Cardiac muscle cell (in vitro differentiated cells and primary cell): ENCODE measurements at regions not wholly inside any gene's neighbourhood (a gene's known extent, or its start where the extent isn't known, plus 50 kb on each side); places are given as distances from the start of the nearest gene placed in this dataset.

ENCODE experiments used
- DNase-seq, 2 donors: peaks; one replicate each; pipeline versions ENCODE4 v3.0.0 to v3.0.0-alpha.2; 2010 to 2017; ENCODE audit warnings: low read depth in 1 of 2, low spot score in 1 of 2
- H3K27ac ChIP-seq: fragments of 200-600 bp; sonication (generic); 2 replicates; pipeline ENCODE4 v1.5.1; 2016
- H3K27me3 ChIP-seq: fragments of 200-600 bp; sonication (generic); 2 replicates; pipeline ENCODE4 v1.6.0; 2016; ENCODE audit warnings: control low read depth
- H3K36me3 ChIP-seq: fragments of 200-600 bp; sonication (generic); 2 replicates; pipeline ENCODE4 v1.5.1; 2016; ENCODE audit warnings: control low read depth
- H3K4me1 ChIP-seq: fragments of 200-600 bp; sonication (generic); 2 replicates; pipeline ENCODE4 v1.8.1; 2017; ENCODE audit warnings: low read depth, mild to moderate bottlenecking, mixed run types
- H3K4me3 ChIP-seq: fragments of 200-600 bp; sonication (generic); 2 replicates; pipeline ENCODE4 v1.5.1; 2016; ENCODE audit warnings: mild to moderate bottlenecking
- H3K9me3 ChIP-seq: fragments of 200-600 bp; sonication (generic); 2 replicates; pipeline ENCODE4 v1.5.1; 2017; ENCODE audit warnings: low read depth, mild to moderate bottlenecking, control low read depth
- CTCF ChIP-seq: IDR thresholded peaks from 2 replicates; pipeline ENCODE4 v1.5.1; 2012; ENCODE audit warnings: low read depth, mild to moderate bottlenecking, low read length

- H3K4me1 ChIP-seq: no peaks in the 10 kb centered on the region
- H3K27ac ChIP-seq: no peak overlapping the region
- DNase-seq: no peak
- H3K4me3 ChIP-seq: no peak overlapping the region
- H3K9me3 ChIP-seq: no peaks in the 10 kb centered on the region
- H3K36me3 ChIP-seq: no peaks in the 10 kb centered on the region
- H3K27me3 ChIP-seq: no peaks in the 10 kb centered on the region
- no peak for TF ChIP-seq CTCF
Measured at GRCh38 chr17:69650881-69651280, 236.4 kb downstream of the MAP2K6 start.

- H3K4me1 ChIP-seq: no peaks in the 10 kb centered on the region
- no peak overlapping the region for H3K27ac ChIP-seq
- H3K9me3 ChIP-seq: no peaks in the 10 kb centered on the region
- no peaks in the 10 kb centered on the region for H3K27me3 ChIP-seq
- no peaks in the 10 kb centered on the region for H3K36me3 ChIP-seq
- TF ChIP-seq CTCF: no peak
- no peak overlapping the region for H3K4me3 ChIP-seq
- DNase-seq: no peak
Measured at GRCh38 chr17:69651921-69652320, 237.4 kb downstream of the MAP2K6 start.

GRCh38 chr17:69654981-69655855 lies 240.7 kb downstream of the MAP2K6 start:
- DNase-seq: peak in 1 of 2 donors; percentile 69
- Histone ChIP-seq H3K9me3 (no peaks in the 10 kb centered on the region), H3K27me3 (no peaks in the 10 kb centered on the region), H3K27ac (no peak overlapping the region), H3K4me3 (no peak overlapping the region), H3K4me1 (no peaks in the 10 kb centered on the region), H3K36me3 (no peaks in the 10 kb centered on the region)
- TF ChIP-seq CTCF: no peak

GRCh38 chr17:69655902-69656301 lies 241.4 kb downstream of the MAP2K6 start:
- no peak for TF ChIP-seq CTCF
- H3K9me3 ChIP-seq: no peaks in the 10 kb centered on the region
- H3K36me3 ChIP-seq: no peaks in the 10 kb centered on the region
- no peaks in the 10 kb centered on the region for H3K27me3 ChIP-seq
- H3K4me1 ChIP-seq: no peaks in the 10 kb centered on the region
- DNase-seq: no peak
- no peak overlapping the region for H3K4me3 ChIP-seq
- H3K27ac ChIP-seq: no peak overlapping the region

- Histone ChIP-seq H3K27me3 (no peaks in the 10 kb centered on the region), H3K4me1 (no peaks in the 10 kb centered on the region), H3K4me3 (no peak overlapping the region), H3K36me3 (no peaks in the 10 kb centered on the region), H3K27ac (no peak overlapping the region), H3K9me3 (no peaks in the 10 kb centered on the region)
- DNase-seq: no peak
- no peak for TF ChIP-seq CTCF
Measured at GRCh38 chr17:69669441-69670178, 255.1 kb downstream of the MAP2K6 start.
